Motor neuron (in vitro differentiated cells): ENCODE measurements at regions not wholly inside any gene's neighbourhood (a gene's known extent, or its start where the extent isn't known, plus 50 kb on each side); places are given as distances from the start of the nearest gene placed in this dataset.
A peak's percentile ranks its signal among the peaks of the same experiment; 100 is the strongest.

Source experiments
- ATAC-seq, 8 experiments: fragments of 200-7000 bp; cut with Tn5 transposase; replicated peaks in 6 of 8; 2 replicates each; pipeline ENCODE4 v1.8.0; 2021; ENCODE audit warnings: mild to moderate bottlenecking in 8 of 8, moderate library complexity in 8 of 8
- H3K27ac ChIP-seq, 2 donors: fragments of 250-450 bp; sonication (Bioruptor Pico); 2 replicates each; pipeline ENCODE4 v1.9.0; 2021; ENCODE audit warnings: antibody characterized with exemption in 2 of 2, mild to moderate bottlenecking in 2 of 2, moderate library complexity in 1 of 2
- H3K4me1 ChIP-seq, 2 donors: fragments of 250-450 bp; sonication (Bioruptor Pico); replicated peaks in 1 of 2; 2 replicates each; pipeline ENCODE4 v1.6.1; 2021; ENCODE audit warnings: antibody characterized with exemption in 2 of 2, mild to moderate bottlenecking in 2 of 2, moderate library complexity in 1 of 2
- H3K4me3 ChIP-seq, 5 donors: fragments of 250-450 bp; sonication (Bioruptor Pico); 2 replicates each; pipeline ENCODE4 v1.9.0; 2021; ENCODE audit warnings: antibody characterized with exemption in 5 of 5, mild to moderate bottlenecking in 5 of 5, moderate library complexity in 4 of 5
- WGBS, 10 experiments: fragments of 450-650 bp; shearing (Covaris generic); methylation state at CpG; one replicate each; pipeline ENCODE4 v1.0.0; 2022; 5-methylcytosine and 5-hydroxymethylcytosine counted together
- in situ Hi-C, 9 experiments: fragments of 400-800 bp; cut with MboI; loops; one replicate each; pipeline ENCODE4 v1.15.0; 2021; ENCODE audit warnings: low sequenced_read_pairs in 9 of 9, low pct_unique_long_range_greater_than_20kb in 2 of 9; ENCODE audit not compliant: unreplicated experiment in 9 of 9

GRCh38 chr6:1146500-1146899 is 165.4 kb upstream of the FOXQ1 start:
- ATAC-seq = no peak
- Histone ChIP-seq H3K4me1 (no peaks in the 10 kb centered on the region), H3K4me3 (no peak overlapping the region), H3K27ac (no peak overlapping the region)
- in situ Hi-C loops = no loop called here

- no peak overlapping the region for H3K4me3 ChIP-seq
These were observed 166.1 kb upstream of the FOXQ1 start for GRCh38 chr6:1145768-1146218.

GRCh38 chr6:1144842-1145767 is 166.8 kb upstream of the FOXQ1 start:
- ATAC-seq = no peak
- no peak overlapping the region for H3K4me3 ChIP-seq
- no peak overlapping the region for H3K27ac ChIP-seq
- in situ Hi-C loops = no loop called here
- no peaks in the 10 kb centered on the region for H3K4me1 ChIP-seq
- 0 to 86% (median 57%) methylated on average over 1 to 9 of the region's 10 CpGs for WGBS, 10 experiments

More at GRCh38 chr6:1145768-1146218, 166.1 kb upstream of the FOXQ1 start:
- ATAC-seq = no peak
- Histone ChIP-seq H3K4me1 (no peaks in the 10 kb centered on the region), H3K27ac (no peak overlapping the region)
- WGBS, 10 experiments = 20 to 100% (median 70%) methylated on average over 1 to 7 of the region's 8 CpGs; no CpG with 5 or more reads in 3 of the 10 experiments
- in situ Hi-C loops = no loop called here

GRCh38 chr6:1143655-1144054 is 168.2 kb upstream of the FOXQ1 start:
- WGBS, 10 experiments = 50 to 100% (median 82%) methylated on average over 1 to 5 of the region's 7 CpGs
- no peak overlapping the region for H3K27ac ChIP-seq
- no peak overlapping the region for H3K4me3 ChIP-seq
- in situ Hi-C loops = no loop called here
- ATAC-seq = no peak
- no peaks in the 10 kb centered on the region for H3K4me1 ChIP-seq

GRCh38 chr6:1139155-1139890 is 172.6 kb upstream of the FOXQ1 start:
- no peak for ATAC-seq
- 15 to 68% (median 50%) methylated on average over 2 to 4 of the region's 4 CpGs for WGBS, 10 experiments
- H3K4me1 ChIP-seq = no peaks in the 10 kb centered on the region
- H3K27ac ChIP-seq = no peak overlapping the region
- in situ Hi-C loops = no loop called here
- no peak overlapping the region for H3K4me3 ChIP-seq

GRCh38 chr6:1137849-1138248 is 174.0 kb upstream of the FOXQ1 start:
- no peak overlapping the region for H3K4me3 ChIP-seq
- H3K4me1 ChIP-seq = no peaks in the 10 kb centered on the region
- 60 to 100% (median 86%) methylated on average over 1 to 5 of the region's 6 CpGs for WGBS, 10 experiments
- in situ Hi-C loops = no loop called here
- ATAC-seq = no peak
- no peak overlapping the region for H3K27ac ChIP-seq

- WGBS, 10 experiments = 0 to 100% (median 80%) methylated on average over 1 to 4 of the region's 4 CpGs
- no peaks in the 10 kb centered on the region for H3K4me1 ChIP-seq
- in situ Hi-C loops = no loop called here
- H3K4me3 ChIP-seq = no peak overlapping the region
- H3K27ac ChIP-seq = no peak overlapping the region
- ATAC-seq = no peak
These were observed 175.1 kb upstream of the FOXQ1 start for GRCh38 chr6:1136827-1137226.

- no peak overlapping the region for H3K4me3 ChIP-seq
- peak in 3 of 8 experiments; percentile 24 to 67 (median 66) for ATAC-seq
- in situ Hi-C loops = no loop called here
These were observed 175.5 kb upstream of the FOXQ1 start for GRCh38 chr6:1136415-1136774.

GRCh38 chr6:1135726-1136414 is 176.0 kb upstream of the FOXQ1 start:
- Histone ChIP-seq H3K4me1 (no peaks in the 10 kb centered on the region), H3K4me3 (no peak overlapping the region), H3K27ac (no peak overlapping the region)
- 7 to 100% (median 82%) methylated on average over 2 to 6 of the region's 7 CpGs; no CpG with 5 or more reads in 3 of the 10 experiments for WGBS, 10 experiments
- ATAC-seq = no peak
- in situ Hi-C loops = no loop called here

More at GRCh38 chr6:1136415-1136774, 175.5 kb upstream of the FOXQ1 start:
- WGBS, 10 experiments = 0 to 84% (median 71%) methylated on average over 4 to 10 of the region's 10 CpGs; no CpG with 5 or more reads in 1 of the 10 experiments
- no peak overlapping the region for H3K27ac ChIP-seq
- H3K4me1 ChIP-seq = no peaks in the 10 kb centered on the region

GRCh38 chr6:1131285-1132079 is 180.4 kb upstream of the FOXQ1 start:
- H3K4me1 ChIP-seq = no peaks in the 10 kb centered on the region
- H3K27ac ChIP-seq = no peak overlapping the region
- H3K4me3 ChIP-seq = no peak overlapping the region
- ATAC-seq = peak in 7 of 8 experiments; percentile 23 to 98 (median 37)
- in situ Hi-C loops = no loop called here
- WGBS, 10 experiments = 0 to 100% (median 52%) methylated on average over 1 to 8 of the region's 9 CpGs; no CpG with 5 or more reads in 1 of the 10 experiments

- no peak overlapping the region for H3K27ac ChIP-seq
- 0 to 87% (median 70%) methylated on average over 1 to 6 of the region's 7 CpGs; no CpG with 5 or more reads in 3 of the 10 experiments for WGBS, 10 experiments
- no peak for ATAC-seq
- no peak overlapping the region for H3K4me3 ChIP-seq
- in situ Hi-C loops = no loop called here
- H3K4me1 ChIP-seq = no peaks in the 10 kb centered on the region
These were observed 181.2 kb upstream of the FOXQ1 start for GRCh38 chr6:1130709-1131108.

GRCh38 chr6:1129131-1129530 is 182.8 kb upstream of the FOXQ1 start:
- no peak for ATAC-seq
- in situ Hi-C loops = no loop called here
- no peak overlapping the region for H3K27ac ChIP-seq
- H3K4me1 ChIP-seq = no peaks in the 10 kb centered on the region
- 10 to 90% (median 70%) methylated on average over 1 to 3 of the region's 8 CpGs; no CpG with 5 or more reads in 5 of the 10 experiments for WGBS, 10 experiments
- H3K4me3 ChIP-seq = no peak overlapping the region
